NCI-H1436 treated with DMSO at 0.1 percent for 48 hours (cell line): ENCODE measurements at regions not wholly inside any gene's neighbourhood (a gene's known extent, or its start where the extent isn't known, plus 50 kb on each side); places are given as distances from the start of the nearest gene placed in this dataset.

Experiments
- DNase-seq: peaks from one replicate; lab custom pipeline; 2025; lab: John Stamatoyannopoulos, UW

DNA sequence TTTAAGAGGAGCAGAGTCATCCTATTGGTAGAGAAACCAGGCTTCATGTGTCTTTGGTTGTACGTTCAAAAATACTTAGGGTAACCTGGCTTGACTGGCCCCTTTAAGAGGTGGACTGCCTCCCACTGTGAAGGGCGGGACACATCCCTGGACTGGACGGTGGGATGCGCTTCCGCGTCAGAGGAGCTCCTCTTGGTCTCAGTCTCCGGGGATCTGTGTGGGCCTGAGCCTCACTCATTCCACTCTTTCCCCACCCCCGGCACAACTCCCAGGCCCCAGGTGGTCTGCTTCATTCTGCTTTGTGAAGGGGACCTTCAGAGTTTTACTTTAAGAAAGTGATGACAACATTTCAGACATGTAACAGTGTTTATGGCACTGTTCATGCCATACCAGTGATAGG lies 601.1 kb downstream of the IRX1 start:
- DNase-seq: no peak

DNA sequence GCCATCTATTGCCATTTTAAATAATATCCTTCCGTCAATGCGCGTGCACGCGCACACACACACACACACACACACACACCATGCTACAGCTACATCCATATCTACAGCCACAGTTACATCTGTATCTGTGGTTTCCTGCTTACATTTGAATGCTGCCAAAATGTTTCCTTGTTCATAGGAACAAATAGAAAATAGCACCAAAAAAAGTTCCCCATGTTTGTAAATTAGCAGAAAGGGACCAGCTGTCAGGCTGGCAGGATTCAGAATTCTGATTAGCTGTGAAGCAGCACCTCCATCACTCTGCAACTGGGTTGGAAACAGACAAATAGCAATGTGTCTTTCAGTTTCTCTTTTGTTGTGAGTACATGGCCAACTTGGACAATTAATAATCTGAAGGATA lies 601.5 kb downstream of the IRX1 start:
- DNase-seq: no peak

DNA sequence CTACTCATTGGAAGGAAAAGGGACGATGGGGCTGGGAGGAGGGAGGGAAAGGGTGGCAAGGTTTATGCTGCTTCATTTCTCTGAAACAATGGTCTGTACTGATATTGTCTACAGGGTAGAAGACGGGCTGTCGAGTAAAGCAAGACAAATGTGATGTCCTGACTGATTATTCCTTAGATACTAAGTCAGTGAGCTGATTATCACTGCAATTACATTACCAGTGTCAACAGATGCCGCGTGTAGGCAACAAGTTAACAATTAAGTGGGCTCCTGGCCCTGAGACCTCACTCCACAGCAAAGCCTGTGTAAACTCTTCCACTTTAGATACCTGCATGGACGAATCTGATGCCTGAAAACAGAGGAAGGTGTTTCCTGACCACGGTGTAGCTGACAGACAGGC lies 602.8 kb downstream of the IRX1 start:
- DNase-seq: no peak

- DNase-seq: no peak
These were observed 603.6 kb downstream of the IRX1 start for GRCh38 chr5:4199049-4199841.

- DNase-seq: no peak
These were observed 607.5 kb downstream of the IRX1 start for GRCh38 chr5:4203146-4203545.

DNA sequence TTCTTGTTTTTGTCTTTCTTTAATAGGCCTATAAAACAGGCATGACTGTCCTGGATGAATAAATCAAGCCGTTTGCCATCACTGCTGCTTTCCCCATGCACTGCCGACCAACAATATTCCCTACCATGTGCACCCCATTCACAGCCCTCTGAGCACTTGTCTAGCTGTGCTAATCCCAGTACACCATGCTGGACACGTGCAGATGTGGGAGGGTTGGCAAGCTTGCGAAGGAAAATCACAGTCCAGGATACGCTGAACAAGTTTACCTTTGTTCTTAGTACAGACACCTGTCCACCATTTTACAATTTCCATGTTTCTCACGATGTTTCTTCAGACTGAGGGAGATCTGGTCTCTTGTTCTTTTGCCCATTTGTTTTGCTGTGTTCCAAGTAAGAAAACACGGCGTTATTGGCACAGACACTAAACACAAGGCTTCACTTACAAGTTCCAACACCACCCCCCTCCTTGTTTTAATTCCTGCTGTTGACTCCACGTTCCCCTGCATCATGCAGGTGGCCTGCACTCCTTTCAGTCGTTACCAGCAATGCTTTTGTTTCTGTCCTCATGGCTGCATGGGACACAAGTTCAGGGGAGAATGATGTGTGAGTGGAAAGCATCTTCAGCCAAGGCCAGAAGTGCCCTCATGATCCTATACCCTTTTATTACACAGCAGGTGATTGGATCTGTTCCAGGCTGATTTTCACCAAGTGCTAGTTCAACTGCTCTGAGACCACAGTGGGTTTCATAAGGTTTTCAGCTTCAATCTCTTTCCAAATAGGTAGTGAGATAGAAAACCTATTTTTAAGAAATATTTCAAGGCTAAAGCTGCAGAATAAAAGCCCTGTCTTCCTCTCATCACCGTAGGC lies 608.9 kb downstream of the IRX1 start:
- no peak for DNase-seq

- no peak for DNase-seq
These were observed 609.8 kb downstream of the IRX1 start for GRCh38 chr5:4205398-4205797.

DNA sequence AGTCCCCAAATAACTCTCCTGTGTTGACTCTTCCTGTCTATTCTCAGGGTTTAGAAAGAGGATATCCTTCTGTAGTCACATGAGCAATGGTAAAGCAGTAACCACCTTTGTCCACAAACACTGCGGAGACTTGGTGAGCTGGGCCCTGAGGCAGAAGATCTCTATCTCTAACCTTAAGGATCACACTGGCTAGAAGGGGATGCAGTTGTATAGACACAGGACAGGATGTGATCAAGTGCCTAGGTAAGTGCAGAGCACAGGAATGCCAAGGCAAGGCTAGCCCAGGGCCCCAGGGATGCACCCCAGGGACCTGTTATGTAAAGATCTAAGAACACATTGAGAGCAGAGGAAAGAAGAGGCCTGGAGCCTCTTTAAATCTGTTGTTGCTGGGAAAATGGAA lies 610.5 kb downstream of the IRX1 start:
- no peak for DNase-seq

DNA sequence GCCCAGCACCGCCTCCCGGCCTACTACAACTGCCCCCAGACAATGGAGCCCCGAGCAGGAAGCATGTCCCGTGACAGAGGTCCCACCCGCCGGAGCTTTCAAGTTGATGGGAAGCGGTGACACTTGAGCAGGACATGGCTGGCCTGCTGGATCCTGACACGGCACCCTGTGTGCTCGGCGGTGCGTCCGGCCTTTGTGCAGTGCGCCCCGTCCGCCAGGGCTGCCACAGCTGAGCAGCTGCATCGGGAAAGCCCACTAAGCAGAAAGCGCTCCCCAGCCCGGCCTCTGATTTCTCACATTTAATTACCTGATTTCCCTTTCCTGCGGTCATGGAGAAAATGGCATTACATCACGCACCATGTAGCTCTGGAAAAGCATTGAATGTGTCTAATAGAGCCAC lies 611.9 kb downstream of the IRX1 start:
- no peak for DNase-seq

GRCh38 chr5:4208537-4208936 lies 612.9 kb downstream of the IRX1 start:
- DNase-seq: no peak

DNA sequence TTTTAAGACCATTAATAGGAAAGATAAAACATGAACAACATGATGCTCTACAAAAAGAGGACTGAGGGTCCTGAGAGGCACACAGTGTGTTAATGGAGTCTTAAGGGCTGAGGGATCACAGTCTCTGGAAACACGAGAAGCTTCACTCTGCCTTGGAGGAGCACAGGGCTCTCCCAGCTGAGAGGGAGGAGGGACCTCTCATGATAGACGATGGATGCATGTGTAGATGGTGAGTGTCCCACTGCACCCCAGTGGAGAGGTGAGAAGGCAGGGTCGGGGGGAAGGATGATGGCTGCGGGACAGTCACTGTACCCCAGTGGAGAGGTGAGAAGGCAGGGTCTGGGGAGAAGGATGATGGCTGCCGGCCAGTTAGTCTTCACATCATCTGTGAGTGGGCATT lies 613.4 kb downstream of the IRX1 start:
- DNase-seq: no peak

GRCh38 chr5:4212071-4212739 lies 616.6 kb downstream of the IRX1 start:
- DNase-seq: no peak

GRCh38 chr5:4212981-4213819 lies 617.6 kb downstream of the IRX1 start:
- DNase-seq: no peak

DNA sequence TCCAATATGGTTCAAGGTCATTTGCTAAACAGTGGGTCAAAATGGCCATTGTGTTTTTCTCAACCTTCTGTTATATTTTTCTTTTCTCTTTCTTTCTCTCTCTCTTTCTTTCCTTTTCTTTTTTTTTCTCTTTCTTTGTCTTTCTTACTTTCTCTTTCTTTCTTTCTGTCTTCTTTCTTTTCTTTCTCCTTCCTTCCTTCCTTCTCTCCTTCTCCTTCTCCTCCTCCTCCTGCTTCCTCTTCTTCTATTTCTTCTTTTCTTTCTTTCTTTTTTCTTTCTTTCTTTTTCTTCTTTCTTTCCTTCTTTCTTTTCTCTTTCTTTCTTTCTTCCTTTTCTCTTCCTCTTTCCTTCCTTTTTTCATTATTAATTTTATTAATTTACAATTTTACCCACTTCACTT lies 619.5 kb downstream of the IRX1 start:
- no peak for DNase-seq

DNA sequence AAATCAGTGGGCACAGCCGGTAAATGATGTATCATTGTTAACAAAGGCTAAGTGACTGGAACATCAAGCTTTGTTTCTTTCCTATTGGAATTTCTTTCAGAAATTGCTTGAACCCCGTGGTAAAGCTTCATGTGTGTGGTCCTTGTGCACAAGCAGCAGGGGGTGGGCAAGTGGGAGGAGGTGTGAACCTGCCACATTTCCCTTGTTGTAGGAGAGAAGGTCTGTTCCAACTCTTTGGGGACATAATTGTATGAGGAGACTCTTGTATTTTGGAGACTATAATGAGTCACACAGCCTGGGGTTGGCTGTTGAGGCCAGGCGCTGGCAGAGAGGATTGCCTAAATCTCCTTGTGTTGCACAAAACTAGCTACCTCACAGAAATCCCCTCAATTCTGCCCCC lies 620.5 kb downstream of the IRX1 start:
- DNase-seq: no peak

- no peak for DNase-seq
These were observed 624.4 kb downstream of the IRX1 start for GRCh38 chr5:4220016-4220415.

- no peak for DNase-seq
These were observed 625.4 kb downstream of the IRX1 start for GRCh38 chr5:4221048-4221447.

DNA sequence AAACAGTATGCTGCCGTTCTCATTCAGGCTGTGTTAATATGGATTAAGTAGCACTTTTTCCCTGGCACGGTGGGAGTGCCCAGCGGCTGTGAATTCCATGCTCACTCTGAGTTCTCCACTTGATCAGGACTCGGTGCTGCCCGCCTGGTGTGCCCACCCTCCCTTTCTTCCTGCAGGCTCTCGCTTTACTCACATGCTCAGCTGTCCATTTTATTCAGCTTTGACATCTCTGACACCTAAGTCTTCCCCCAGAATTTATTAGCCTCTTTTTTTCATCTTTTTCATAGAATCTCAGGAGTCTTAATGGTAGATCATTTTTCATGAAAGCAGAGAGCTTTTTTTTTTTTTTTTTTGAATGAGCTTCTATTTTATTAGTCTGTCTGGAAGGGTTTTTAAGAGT lies 626.5 kb downstream of the IRX1 start:
- DNase-seq: no peak

- DNase-seq: no peak
These were observed 627.2 kb downstream of the IRX1 start for GRCh38 chr5:4222821-4223220.

DNA sequence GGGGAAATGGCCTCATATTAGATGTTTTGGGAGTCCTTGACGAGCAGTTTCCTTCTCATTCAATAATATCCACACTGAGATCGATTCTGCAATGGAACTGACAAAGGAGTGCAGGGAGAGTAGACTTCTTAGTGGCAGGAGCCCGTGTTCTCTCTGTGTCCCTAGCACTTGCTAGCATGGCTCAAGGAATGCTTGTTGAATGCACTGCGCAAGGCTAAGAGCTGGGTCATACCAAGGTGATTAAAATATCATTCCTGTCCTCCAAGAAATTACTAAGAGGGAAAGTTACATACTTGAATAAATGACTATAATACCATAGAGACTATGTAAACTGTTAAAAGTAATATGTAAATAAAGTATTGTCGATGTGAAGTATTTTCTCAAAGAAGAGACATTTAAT lies 630.1 kb downstream of the IRX1 start:
- no peak for DNase-seq

DNA sequence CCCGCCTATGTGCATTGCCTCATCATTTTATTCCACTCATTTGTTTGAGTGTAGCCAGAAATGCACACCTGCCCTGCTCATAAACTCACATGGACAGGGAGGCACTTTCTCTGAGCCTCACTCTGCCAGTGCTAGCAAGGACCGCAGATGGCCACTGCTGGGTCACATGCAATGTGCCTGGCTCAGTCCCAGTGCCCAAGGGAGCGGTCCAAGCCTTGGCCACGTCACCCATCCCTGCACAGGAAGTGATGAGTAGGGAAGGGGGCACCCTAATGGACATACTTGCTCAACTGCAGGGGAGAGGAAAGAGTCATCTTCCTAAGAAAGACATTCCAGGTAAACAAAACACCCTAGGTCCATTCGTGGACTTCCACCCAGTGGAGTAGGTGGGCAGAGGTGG lies 630.9 kb downstream of the IRX1 start:
- no peak for DNase-seq

GRCh38 chr5:4228708-4229107 lies 633.1 kb downstream of the IRX1 start:
- DNase-seq: no peak
